GM12872 (cell line): ENCODE measurements at regions not wholly inside any gene's neighbourhood (a gene's known extent, or its start where the extent isn't known, plus 50 kb on each side); places are given as distances from the start of the nearest gene placed in this dataset.

Experiments used
- TF ChIP-seq, protein P1 (sequence below): IDR thresholded peaks from 3 replicates; pipeline ENCODE4 v1.5.1; 2011; ENCODE audit warnings: low read depth, mild to moderate bottlenecking, low read length, moderate library complexity; ENCODE audit not compliant: insufficient read depth

DNA sequence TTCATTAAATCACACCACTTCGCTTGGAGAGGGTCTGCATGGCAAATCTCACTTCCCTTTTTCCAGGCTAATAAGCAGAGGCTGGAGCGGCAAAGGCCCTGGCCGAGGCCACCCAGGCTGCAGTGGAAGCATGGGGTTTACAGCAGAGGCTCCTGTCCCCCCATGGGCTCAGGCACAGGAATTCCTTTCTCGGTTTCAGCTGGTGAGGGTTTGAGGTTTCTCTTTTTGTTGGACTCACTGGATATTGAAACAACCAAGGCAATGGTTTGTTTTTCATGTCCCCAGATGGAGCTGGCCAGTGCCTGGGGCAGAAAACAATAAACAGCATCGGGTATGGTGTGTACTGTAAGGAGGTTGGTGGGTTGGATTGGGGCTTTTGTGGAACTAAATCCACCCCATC lies 175.6 kb upstream of the RASGRP1 start:
- TF ChIP-seq, protein P1, sequence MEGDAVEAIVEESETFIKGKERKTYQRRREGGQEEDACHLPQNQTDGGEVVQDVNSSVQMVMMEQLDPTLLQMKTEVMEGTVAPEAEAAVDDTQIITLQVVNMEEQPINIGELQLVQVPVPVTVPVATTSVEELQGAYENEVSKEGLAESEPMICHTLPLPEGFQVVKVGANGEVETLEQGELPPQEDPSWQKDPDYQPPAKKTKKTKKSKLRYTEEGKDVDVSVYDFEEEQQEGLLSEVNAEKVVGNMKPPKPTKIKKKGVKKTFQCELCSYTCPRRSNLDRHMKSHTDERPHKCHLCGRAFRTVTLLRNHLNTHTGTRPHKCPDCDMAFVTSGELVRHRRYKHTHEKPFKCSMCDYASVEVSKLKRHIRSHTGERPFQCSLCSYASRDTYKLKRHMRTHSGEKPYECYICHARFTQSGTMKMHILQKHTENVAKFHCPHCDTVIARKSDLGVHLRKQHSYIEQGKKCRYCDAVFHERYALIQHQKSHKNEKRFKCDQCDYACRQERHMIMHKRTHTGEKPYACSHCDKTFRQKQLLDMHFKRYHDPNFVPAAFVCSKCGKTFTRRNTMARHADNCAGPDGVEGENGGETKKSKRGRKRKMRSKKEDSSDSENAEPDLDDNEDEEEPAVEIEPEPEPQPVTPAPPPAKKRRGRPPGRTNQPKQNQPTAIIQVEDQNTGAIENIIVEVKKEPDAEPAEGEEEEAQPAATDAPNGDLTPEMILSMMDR, result no peak

- TF ChIP-seq, protein P1, result no peak
These were observed 178.5 kb upstream of the RASGRP1 start for GRCh38 chr15:38743147-38743546.

GRCh38 chr15:38745126-38745525 lies 180.5 kb upstream of the RASGRP1 start:
- TF ChIP-seq, protein P1, result no peak

DNA sequence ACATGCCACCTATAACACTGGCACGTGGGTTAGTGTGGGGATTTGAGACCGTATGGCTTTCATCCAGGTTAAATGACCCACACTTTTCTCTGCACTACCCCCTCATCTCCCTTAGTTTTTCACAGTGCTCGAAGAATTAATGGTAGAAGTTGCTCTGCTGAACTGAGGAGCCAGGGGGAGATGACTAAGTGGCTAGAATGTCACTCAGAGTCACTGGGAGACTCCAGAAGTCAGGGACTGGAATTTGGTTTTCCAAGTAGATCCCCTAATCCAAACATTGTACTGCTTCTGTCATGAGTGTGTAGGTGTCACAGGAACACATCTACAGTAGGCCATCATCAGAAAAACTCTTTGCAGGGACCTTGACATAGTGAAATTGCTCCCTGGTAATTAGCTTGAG lies 181.0 kb upstream of the RASGRP1 start:
- TF ChIP-seq, protein P1, result no peak

DNA sequence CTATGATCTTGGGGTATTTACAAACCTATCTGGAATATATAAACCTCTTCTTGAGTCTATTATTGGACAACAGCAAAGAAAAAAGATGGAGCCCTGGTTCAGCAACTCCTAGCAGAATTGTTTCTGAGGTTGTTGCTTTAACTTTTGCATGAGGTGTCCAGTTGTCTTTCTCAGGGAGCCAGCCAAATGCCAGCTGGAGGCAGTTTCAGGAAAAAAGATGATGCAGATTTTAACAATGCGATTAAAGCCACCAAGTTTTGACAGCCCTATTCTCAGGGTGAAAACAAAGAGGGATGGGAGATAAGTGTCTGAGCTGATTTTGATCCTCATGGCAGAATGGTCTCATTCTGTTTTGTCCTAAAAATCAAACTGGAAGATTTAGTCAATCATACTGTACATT lies 181.6 kb upstream of the RASGRP1 start:
- TF ChIP-seq, protein P1, result no peak

DNA sequence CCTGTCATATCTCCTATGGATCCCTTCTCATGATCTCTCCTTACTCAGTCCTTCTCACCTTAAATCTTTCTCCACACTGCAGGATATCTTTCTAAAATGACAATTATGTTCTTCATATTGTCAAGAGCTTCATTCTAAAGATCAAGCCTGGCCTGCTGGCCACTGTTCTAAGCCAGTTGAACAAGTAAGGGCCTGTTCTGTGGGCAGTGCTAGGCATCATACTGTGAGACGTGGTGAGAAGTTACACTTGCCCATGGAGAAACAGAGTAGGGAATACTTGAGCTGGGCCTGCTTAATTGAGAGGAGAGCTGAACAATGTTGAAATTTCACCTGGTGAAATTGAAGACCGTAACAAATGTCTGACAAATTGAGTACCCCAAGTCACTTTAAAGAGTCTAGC lies 184.1 kb upstream of the RASGRP1 start:
- TF ChIP-seq, protein P1, result no peak

DNA sequence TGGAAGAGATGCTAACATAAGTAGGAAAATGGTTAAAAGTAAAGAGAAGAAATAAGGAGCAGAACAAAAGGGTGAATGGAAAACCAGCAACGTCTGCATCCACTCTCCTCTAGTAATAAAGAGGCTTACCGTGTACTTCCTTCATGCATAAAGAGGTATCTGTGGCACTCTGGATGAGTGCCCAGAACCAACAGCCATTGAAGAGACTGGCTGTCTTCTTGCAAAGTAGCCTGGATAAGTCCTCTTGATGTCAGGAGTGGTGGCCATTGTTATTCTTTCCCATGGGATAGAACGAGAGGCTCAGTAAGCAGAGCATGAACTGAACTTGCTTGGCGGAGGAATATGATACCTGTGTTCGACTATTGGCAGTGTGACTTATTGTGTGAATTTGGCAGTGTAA lies 186.2 kb upstream of the RASGRP1 start:
- TF ChIP-seq, protein P1, result no peak

DNA sequence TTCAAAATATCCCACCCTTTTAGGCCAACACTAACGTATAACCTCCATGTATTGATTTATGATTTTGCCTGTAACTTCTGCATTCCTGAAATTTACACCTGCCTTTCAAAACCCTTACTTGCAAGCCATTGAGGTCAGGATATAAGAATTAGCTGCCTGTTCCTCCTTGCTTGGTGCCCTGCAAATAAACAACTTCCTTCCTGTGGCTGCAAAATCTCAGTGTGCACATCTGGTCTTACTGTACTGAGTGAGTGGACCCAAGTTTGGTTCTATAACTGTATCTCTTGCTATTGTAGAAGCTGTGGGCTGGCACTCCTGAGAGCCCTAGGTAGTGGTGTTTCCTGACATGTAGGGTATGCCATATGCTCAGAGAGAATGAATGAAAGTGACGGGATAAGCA lies 191.1 kb upstream of the RASGRP1 start:
- TF ChIP-seq, protein P1, result no peak
